ENCODE measurements at regions not wholly inside any gene's neighbourhood (a gene's known extent, or its start where the extent isn't known, plus 50 kb on each side); places are given as distances from the start of the nearest gene placed in this dataset.
"Not testable (repeated sequence)": the region's sequence is repeated elsewhere in the genome, so short reads cannot be mapped to it uniquely, and the experiment has no call there.

DNA sequence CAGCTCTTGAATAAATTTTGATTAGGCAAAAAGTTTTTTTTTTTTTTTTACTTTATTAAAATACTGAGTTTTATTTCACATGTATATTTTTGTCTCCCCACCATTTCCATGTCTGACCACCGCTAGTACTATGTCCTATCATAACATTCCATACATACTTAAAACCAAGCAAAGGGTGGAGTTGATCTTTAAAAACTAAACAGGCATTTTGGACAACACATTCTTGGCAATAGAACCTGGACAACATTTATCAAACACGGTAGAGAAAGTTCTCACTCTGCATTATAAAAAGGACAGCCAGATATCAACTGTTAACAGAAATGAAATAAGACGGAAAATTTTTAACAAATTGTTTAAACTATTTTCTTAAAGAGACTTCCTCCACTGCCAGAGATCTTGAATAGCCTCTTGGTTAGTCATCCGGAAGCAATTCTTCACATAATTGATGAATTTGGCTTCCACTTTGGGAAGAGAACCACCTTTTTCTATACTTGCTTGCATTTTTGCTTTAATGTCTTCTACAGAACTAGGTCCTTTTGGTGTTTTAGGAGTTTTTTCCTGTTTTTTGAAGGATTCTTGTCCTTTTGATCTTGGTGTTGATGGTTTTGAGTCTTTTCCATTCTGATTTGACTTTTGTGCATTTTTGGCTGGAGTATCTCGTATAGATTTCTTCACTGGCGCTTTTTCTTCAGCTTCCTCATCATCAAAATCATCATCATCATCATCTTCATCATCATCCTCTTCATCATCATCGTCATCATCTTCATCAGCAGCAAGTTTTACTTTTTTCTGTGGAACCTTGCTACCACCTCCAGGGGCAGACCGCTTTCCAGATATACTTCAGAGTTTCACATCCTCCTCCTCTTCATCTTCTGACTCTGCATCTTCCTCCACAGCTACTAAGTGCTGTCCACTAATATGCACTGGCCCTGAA is 58.7 kb downstream of the POU5F2 start:
- H3K36me3 ChIP-seq (ENCODE audit: insufficient read depth, low read length); H3K27ac ChIP-seq (ENCODE audit: low read depth, low read length); H3K9ac ChIP-seq (ENCODE audit: low read depth, low read length); H3K27me3 ChIP-seq (ENCODE audit: insufficient read depth, low read length); H3K9me3 ChIP-seq (ENCODE audit: insufficient read depth, low read depth, low read length); H3K4me3 ChIP-seq (ENCODE audit: low read length): not testable (repeated sequence)
- 90% methylated on average over 8 of the region's 8 CpGs for WGBS
- H3K4me1 ChIP-seq (ENCODE audit: insufficient read depth, low read length), result peaks cover 12% of the 10 kb centered on the region

DNA sequence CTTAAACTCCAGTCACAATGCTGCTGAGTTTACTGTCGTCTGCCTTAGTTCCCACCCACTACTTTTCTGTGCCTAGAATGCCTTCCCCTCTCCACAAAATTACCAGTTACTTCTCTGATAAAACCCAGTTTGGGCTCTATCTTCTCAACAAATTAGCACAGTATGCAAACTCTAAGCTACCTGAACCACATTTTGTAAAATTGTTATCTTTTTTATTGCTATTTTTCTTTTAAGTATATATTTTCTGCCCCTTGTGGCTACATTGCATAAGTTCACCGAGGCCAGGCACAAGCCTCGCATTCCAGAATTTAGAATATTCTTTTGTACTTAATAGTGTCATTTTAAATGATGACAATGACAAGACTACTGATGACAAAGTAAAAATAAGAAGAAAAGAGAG is 60.0 kb downstream of the POU5F2 start:
- H3K9me3 ChIP-seq (ENCODE audit: insufficient read depth, low read depth, low read length), result no peaks in the 10 kb centered on the region
- H3K27me3 ChIP-seq (ENCODE audit: insufficient read depth, low read length), result no peaks in the 10 kb centered on the region
- 53% methylated on average over 1 of the region's 3 CpGs for WGBS
- no peak overlapping the region for H3K4me3 ChIP-seq (ENCODE audit: low read length)
- H3K9ac ChIP-seq (ENCODE audit: low read depth, low read length), result no peak overlapping the region
- H3K27ac ChIP-seq (ENCODE audit: low read depth, low read length), result no peak overlapping the region
- no peaks in the 10 kb centered on the region for H3K36me3 ChIP-seq (ENCODE audit: insufficient read depth, low read length)
- peaks cover 25% of the 10 kb centered on the region for H3K4me1 ChIP-seq (ENCODE audit: insufficient read depth, low read length)

DNA sequence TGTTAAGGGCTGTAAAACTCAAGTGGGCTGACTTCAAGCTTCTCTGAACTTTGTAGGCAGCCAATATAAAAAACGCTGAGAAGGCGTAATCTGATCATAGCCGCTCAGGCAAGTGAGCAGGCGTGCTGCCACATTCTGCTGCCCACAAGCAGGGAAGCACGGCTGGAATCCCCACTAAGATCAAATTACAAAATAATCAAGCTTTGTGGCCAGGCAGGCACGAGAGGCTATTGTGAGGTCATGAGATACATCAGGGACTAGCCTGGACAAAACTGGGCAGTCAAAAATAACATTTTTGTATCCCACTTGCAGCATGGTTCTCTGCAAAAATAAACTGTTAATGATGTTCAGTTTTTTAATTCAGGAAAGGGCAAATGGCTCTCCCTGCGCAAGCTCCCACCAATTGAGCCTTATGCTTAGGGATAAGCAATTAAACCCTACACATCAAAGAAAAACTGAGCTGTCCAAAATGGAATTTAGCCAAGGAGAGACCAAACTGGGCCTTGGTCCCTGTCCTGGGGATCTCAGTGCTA is 64.0 kb downstream of the POU5F2 start:
- no peaks in the 10 kb centered on the region for H3K9me3 ChIP-seq (ENCODE audit: insufficient read depth, low read depth, low read length)

DNA sequence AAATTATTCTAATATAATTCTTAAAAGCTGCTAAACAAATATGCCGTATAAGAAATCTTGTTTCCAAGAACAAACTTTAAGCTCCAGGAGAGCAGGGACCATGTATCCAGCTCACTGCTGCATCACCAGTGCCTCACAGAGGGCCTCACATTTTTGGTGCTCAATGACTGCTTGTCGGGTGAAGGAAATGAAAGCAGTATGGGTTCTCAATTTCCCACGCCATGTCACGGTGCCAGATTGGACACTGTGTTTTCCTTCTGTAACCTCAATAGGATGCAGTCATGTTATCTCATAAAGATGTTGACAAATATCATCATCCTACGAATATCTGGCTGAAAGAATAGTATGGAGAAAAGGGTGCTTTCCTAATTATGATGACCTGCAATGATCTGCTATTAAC is 64.7 kb downstream of the POU5F2 start:
- 83% methylated on average over 4 of the region's 5 CpGs for WGBS
- Histone ChIP-seq H3K27ac (ENCODE audit: low read depth, low read length) (no peak overlapping the region), H3K4me3 (ENCODE audit: low read length) (no peak overlapping the region), H3K27me3 (ENCODE audit: insufficient read depth, low read length) (no peaks in the 10 kb centered on the region), H3K9ac (ENCODE audit: low read depth, low read length) (no peak overlapping the region), H3K9me3 (ENCODE audit: insufficient read depth, low read depth, low read length) (no peaks in the 10 kb centered on the region), H3K36me3 (ENCODE audit: insufficient read depth, low read length) (no peaks in the 10 kb centered on the region), H3K4me1 (ENCODE audit: insufficient read depth, low read length) (peaks cover 25% of the 10 kb centered on the region)

More for the DNA sequence above, 64.0 kb downstream of the POU5F2 start:
- Histone ChIP-seq H3K27ac (ENCODE audit: low read depth, low read length) (0 out of 2 replicates have a peak overlapping the region, but pooled peaks have one; percentile 7), H3K4me1 (ENCODE audit: insufficient read depth, low read length) (peaks cover 25% of the 10 kb centered on the region), H3K36me3 (ENCODE audit: insufficient read depth, low read length) (no peaks in the 10 kb centered on the region), H3K9ac (ENCODE audit: low read depth, low read length) (peak overlapping the region; percentile 0; the same call in 1 of the 2 replicates), H3K27me3 (ENCODE audit: insufficient read depth, low read length) (no peaks in the 10 kb centered on the region), H3K4me3 (ENCODE audit: low read length) (no peak overlapping the region)
- WGBS, result 31% methylated on average over 7 of the region's 7 CpGs

DNA sequence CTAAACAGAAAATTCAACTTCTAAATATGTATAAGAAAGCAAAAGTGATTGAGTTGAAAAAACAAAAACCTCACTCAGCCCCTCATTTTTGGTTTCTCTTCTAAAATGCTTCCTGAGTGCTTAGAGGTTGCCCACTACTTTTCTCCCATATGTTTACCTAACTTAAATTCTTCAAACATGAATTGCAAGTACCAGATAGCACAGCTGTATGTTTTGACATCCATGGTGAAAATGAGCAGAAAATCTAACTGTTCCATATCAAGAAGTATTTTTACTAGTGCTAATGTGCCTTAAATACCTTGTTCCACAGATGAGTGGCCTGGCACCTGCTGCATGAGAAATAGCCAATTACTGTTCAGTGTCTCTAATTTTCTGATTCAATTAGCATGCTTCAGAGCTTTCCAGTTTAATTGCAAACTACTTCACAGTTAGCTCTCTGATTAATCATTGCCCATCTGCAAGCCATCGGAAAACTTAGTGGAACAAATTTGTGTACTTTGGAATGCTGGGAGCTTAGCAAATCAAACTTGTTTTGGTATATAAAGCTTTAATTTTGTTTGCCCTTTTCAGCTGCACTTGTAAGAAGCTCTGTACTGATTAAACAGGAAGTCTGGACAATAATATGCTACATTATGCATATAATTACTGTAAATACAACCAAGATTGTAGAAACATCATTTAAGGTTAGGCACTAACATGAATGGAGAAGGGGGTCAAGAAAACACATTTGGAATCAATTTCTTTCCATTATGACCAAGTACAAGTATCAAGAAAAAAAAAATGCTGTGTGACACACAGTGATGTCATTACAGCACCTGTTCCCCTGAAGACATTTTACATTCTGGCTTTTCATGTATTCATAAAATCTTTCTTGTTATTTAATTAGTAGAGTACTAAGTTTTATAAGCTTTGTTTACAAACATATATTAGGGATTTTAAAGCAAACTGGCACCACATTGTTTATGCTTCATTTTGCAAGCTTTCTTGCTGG is 65.6 kb downstream of the POU5F2 start:
- H3K9me3 ChIP-seq (ENCODE audit: insufficient read depth, low read depth, low read length), result no peaks in the 10 kb centered on the region
- no peak overlapping the region for H3K4me3 ChIP-seq (ENCODE audit: low read length)
- 95% methylated on average over 1 of the region's 1 CpG for WGBS
- no peak overlapping the region for H3K9ac ChIP-seq (ENCODE audit: low read depth, low read length)
- no peak overlapping the region for H3K27ac ChIP-seq (ENCODE audit: low read depth, low read length)
- H3K36me3 ChIP-seq (ENCODE audit: insufficient read depth, low read length), result no peaks in the 10 kb centered on the region
- H3K4me1 ChIP-seq (ENCODE audit: insufficient read depth, low read length), result peaks cover 17% of the 10 kb centered on the region
- no peaks in the 10 kb centered on the region for H3K27me3 ChIP-seq (ENCODE audit: insufficient read depth, low read length)

DNA sequence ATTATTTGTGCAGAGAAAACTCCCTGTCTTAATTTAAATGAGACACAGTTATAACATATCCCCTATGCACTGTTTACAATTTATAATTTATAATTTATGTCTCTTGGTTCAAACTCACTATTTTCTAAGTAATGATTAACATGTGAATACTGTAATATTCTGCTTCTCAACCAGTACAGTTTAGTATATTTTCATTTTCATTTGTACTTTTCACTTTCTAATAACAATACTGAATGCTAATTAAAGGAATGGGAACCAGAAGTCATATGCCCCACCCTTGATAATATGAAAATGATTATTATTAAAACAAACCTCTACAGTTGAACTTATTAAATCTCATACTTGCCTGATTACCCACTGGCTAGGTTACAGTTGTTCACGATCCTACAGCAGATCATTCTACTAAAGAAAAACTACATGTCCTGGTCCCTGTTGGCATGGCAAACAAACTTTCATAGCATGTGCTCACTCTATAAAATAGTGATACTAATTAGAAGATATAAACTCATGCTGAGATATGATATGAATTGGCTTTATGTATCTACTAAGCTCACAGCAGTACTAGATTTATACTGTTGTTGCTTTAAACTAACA is 66.4 kb downstream of the POU5F2 start:
- Histone ChIP-seq H3K9me3 (ENCODE audit: insufficient read depth, low read depth, low read length) (no peaks in the 10 kb centered on the region), H3K4me3 (ENCODE audit: low read length) (no peak overlapping the region), H3K4me1 (ENCODE audit: insufficient read depth, low read length) (peaks cover 17% of the 10 kb centered on the region), H3K36me3 (ENCODE audit: insufficient read depth, low read length) (no peaks in the 10 kb centered on the region), H3K9ac (ENCODE audit: low read depth, low read length) (no peak overlapping the region), H3K27me3 (ENCODE audit: insufficient read depth, low read length) (no peaks in the 10 kb centered on the region), H3K27ac (ENCODE audit: low read depth, low read length) (no peak overlapping the region)
- 94% methylated on average over 1 of the region's 1 CpG for WGBS

DNA sequence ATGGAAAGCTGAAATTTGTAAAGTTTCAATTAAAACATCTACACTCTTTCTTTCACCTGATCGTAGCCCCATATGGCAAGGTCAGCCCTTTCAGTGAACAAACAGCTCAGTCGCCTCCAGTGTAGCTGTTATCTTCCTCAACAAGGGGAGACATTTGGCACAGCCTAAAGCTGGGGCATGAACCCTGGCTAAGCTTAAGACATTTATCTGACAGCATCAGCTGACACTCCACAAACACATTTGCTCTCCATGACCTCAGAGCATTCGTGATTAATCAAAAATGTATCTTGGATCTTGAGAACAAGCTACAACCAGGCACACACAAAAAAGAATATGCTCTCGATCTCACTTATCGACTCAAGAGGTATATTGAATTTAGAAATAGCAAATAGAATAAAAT is 67.3 kb downstream of the POU5F2 start:
- Histone ChIP-seq H3K9ac (ENCODE audit: low read depth, low read length) (no peak overlapping the region), H3K4me1 (ENCODE audit: insufficient read depth, low read length) (peaks cover 17% of the 10 kb centered on the region)
- WGBS, result 84% methylated on average over 3 of the region's 5 CpGs

DNA sequence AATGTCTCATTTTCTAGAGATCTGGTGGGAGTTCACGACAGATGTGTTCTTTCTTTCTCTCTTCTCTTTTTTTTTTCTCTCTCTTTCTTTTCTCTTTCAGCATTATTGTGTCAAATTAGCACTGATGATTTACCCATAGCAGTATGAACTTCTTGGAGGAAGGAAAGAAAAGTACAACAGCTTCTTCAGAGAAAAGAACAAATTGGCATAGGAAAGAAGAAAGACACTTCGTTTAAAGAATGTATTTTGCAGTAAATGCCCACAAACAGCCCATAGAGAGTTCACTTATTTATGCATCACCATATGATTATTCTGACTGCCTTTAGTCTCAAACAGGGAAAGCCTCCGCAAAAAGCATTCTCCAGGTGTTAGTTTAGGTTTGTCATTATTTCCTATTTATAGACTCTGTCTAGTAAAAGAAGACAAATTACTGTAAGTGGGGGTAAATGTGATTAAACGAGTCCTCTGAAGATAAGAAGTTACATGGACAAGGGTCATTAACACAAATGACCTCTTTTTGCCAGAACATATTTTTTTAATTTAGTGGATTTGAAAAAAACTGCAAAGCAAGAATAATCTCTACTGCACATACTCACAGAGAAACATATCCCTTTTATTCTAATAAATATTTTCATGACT is 68.0 kb downstream of the POU5F2 start:
- Histone ChIP-seq H3K9ac (ENCODE audit: low read depth, low read length) (no peak overlapping the region), H3K4me1 (ENCODE audit: insufficient read depth, low read length) (peaks cover 17% of the 10 kb centered on the region), H3K9me3 (ENCODE audit: insufficient read depth, low read depth, low read length) (no peaks in the 10 kb centered on the region), H3K27me3 (ENCODE audit: insufficient read depth, low read length) (no peaks in the 10 kb centered on the region), H3K27ac (ENCODE audit: low read depth, low read length) (no peak overlapping the region), H3K4me3 (ENCODE audit: low read length) (no peak overlapping the region), H3K36me3 (ENCODE audit: insufficient read depth, low read length) (no peaks in the 10 kb centered on the region)
- WGBS, result 67% methylated on average over 1 of the region's 4 CpGs

More for the DNA sequence above, 67.3 kb downstream of the POU5F2 start:
- Histone ChIP-seq H3K4me3 (ENCODE audit: low read length) (no peak overlapping the region), H3K9me3 (ENCODE audit: insufficient read depth, low read depth, low read length) (no peaks in the 10 kb centered on the region), H3K27me3 (ENCODE audit: insufficient read depth, low read length) (no peaks in the 10 kb centered on the region), H3K36me3 (ENCODE audit: insufficient read depth, low read length) (no peaks in the 10 kb centered on the region), H3K27ac (ENCODE audit: low read depth, low read length) (no peak overlapping the region)

DNA sequence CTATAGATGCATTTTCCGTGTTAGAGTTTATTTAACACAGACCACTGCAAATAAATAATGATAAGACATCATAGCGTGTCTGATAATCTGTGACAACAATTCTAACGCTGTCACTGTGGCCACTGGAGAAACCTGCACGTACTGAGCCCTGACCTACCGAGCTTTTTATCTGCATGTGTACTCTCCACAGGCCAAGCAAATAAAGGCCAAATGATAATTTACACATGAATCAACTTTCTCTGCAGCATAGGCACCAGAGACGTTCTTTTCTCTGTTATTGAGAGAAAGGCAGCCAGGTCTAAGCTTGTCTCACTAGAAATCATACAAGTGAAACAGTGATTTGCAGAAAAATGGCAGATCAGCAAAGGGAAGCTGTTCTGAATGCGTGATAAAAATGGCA is 75.8 kb downstream of the POU5F2 start:
- Histone ChIP-seq H3K36me3 (ENCODE audit: insufficient read depth, low read length) (no peaks in the 10 kb centered on the region), H3K4me3 (ENCODE audit: low read length) (no peak overlapping the region), H3K27ac (ENCODE audit: low read depth, low read length) (0 out of 2 replicates have a peak overlapping the region, but pooled peaks have one; percentile 15), H3K9me3 (ENCODE audit: insufficient read depth, low read depth, low read length) (no peaks in the 10 kb centered on the region), H3K4me1 (ENCODE audit: insufficient read depth, low read length) (peaks cover 6% of the 10 kb centered on the region), H3K9ac (ENCODE audit: low read depth, low read length) (no peak overlapping the region), H3K27me3 (ENCODE audit: insufficient read depth, low read length) (no peaks in the 10 kb centered on the region)
- 55% methylated on average over 7 of the region's 7 CpGs for WGBS

DNA sequence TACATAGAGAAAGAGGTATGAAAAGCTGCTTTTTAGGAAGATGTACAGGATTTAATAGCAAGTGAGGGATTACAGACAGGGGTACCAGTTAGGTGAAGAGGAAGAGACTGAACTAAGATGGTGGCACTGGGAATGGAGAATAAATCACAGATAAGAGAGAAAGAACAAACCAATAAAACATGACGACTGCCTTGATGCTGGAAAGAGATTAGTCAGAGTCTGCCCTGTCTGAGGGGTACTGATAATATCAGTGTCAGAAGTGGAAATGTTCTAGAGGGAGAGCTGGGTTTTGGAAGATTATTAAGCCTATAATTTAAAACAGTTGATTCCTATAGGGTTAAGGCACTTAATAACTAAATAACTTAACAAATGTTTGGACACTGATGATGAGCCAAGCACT is 77.7 kb downstream of the NR2F1 start:
- no peak overlapping the region for H3K9ac ChIP-seq (ENCODE audit: low read depth, low read length)
- H3K27ac ChIP-seq (ENCODE audit: low read depth, low read length), result no peak overlapping the region
- H3K9me3 ChIP-seq (ENCODE audit: insufficient read depth, low read depth, low read length), result no peaks in the 10 kb centered on the region
- 89% methylated on average over 1 of the region's 1 CpG for WGBS
- H3K36me3 ChIP-seq (ENCODE audit: insufficient read depth, low read length), result no peaks in the 10 kb centered on the region
- H3K4me1 ChIP-seq (ENCODE audit: insufficient read depth, low read length), result peaks cover 2% of the 10 kb centered on the region
- H3K27me3 ChIP-seq (ENCODE audit: insufficient read depth, low read length), result no peaks in the 10 kb centered on the region
- H3K4me3 ChIP-seq (ENCODE audit: low read length), result no peak overlapping the region

Data from HUES64 (cell line).